ENCODE measurements at regions not wholly inside any gene's neighbourhood (a gene's known extent, or its start where the extent isn't known, plus 50 kb on each side); places are given as distances from the start of the nearest gene placed in this dataset.
"Not testable (repeated sequence)": the region's sequence is repeated elsewhere in the genome, so short reads cannot be mapped to it uniquely, and the experiment has no call there.

GRCh38 chr17:77038884-77039555 lies 101.7 kb upstream of the SEC14L1 start:
- DNase-seq, result no peak

GRCh38 chr17:77042476-77043231 lies 98.1 kb upstream of the SEC14L1 start:
- no peak for DNase-seq

- DNase-seq, result no peak
Measured at GRCh38 chr17:77045441-77046041, 95.2 kb upstream of the SEC14L1 start.

GRCh38 chr17:77049440-77049839 lies 91.3 kb upstream of the SEC14L1 start:
- DNase-seq, result no peak

GRCh38 chr17:77050901-77051300 lies 89.9 kb upstream of the SEC14L1 start:
- not testable (repeated sequence) for DNase-seq

GRCh38 chr17:77054936-77055335 lies 85.8 kb upstream of the SEC14L1 start:
- DNase-seq, result no peak

- no peak for DNase-seq
Measured at GRCh38 chr17:77055453-77055852, 85.3 kb upstream of the SEC14L1 start.

GRCh38 chr17:77058016-77058415 lies 82.8 kb upstream of the SEC14L1 start:
- DNase-seq, result no peak

GRCh38 chr17:77061669-77062068 lies 79.1 kb upstream of the SEC14L1 start:
- DNase-seq, result no peak

GRCh38 chr17:77064598-77064997 lies 76.2 kb upstream of the SEC14L1 start:
- no peak for DNase-seq

GRCh38 chr17:77066165-77066564 lies 74.6 kb upstream of the SEC14L1 start:
- no peak for DNase-seq

GRCh38 chr17:77066726-77067409 lies 73.9 kb upstream of the SEC14L1 start:
- peak; percentile 45 to 63 for DNase-seq

- DNase-seq, result no peak
Measured at GRCh38 chr17:77068915-77069314, 71.9 kb upstream of the SEC14L1 start.

GRCh38 chr17:77070888-77071279 lies 69.9 kb upstream of the SEC14L1 start:
- DNase-seq, result no peak

GRCh38 chr17:77071925-77072490 lies 68.8 kb upstream of the SEC14L1 start:
- no peak for DNase-seq

GRCh38 chr17:77072670-77073069 lies 68.1 kb upstream of the SEC14L1 start:
- no peak for DNase-seq

- DNase-seq, result no peak
Measured at GRCh38 chr17:77074681-77075080, 66.1 kb upstream of the SEC14L1 start.

GRCh38 chr17:77076124-77076830 lies 64.5 kb upstream of the SEC14L1 start:
- DNase-seq, result no peak

- no peak for DNase-seq
Measured at GRCh38 chr17:77083531-77083930, 57.2 kb upstream of the SEC14L1 start.

GRCh38 chr17:77085926-77086432 lies 54.8 kb upstream of the SEC14L1 start:
- no peak for DNase-seq

- peak; percentile 73 to 81 for DNase-seq
Measured at GRCh38 chr17:77086433-77087010, 54.2 kb upstream of the SEC14L1 start.

Data from CD4-positive, alpha-beta T cell treated with Interferon alpha-2 for 1 hour (primary cell).